ENCODE measurements at regions not wholly inside any gene's neighbourhood (a gene's known extent, or its start where the extent isn't known, plus 50 kb on each side); places are given as distances from the start of the nearest gene placed in this dataset.

GRCh38 chr1:104906141-104906540, 1156.4 kb downstream of the AMY1C start:
- Histone ChIP-seq H3K4me2 (replicated peaks; ENCODE audit: extremely low read depth, low read length, poor library complexity, severe bottlenecking) (no peak overlapping the region), H4K20me1 (ENCODE audit: insufficient read depth, low read length) (no peaks in the 10 kb centered on the region), H3K79me2 (ENCODE audit: insufficient read depth, low read length) (no peaks in the 10 kb centered on the region), H3K27ac (ENCODE audit: low read depth in 1 of 2, low read length in 2 of 2) (no peak overlapping the region), H3K36me3 (replicated peaks in 1 of 2; ENCODE audit: control insufficient read depth in 1 of 2, insufficient read depth in 2 of 2, low read length in 2 of 2) (no peaks in the 10 kb centered on the region), H3K9ac (ENCODE audit: insufficient read depth, low read length, poor library complexity, severe bottlenecking) (no peak overlapping the region), H2AFZ (ENCODE audit: insufficient read depth, low read depth, low read length, poor library complexity, severe bottlenecking) (no peak overlapping the region), H3K9me3 (replicated peaks in 1 of 2; ENCODE audit: control insufficient read depth in 1 of 2, insufficient read depth in 1 of 2, low read length in 2 of 2) (peaks cover 4 to 7% of the 10 kb centered on the region in 2 donors), H3K4me1 (ENCODE audit: control insufficient read depth in 1 of 2, insufficient read depth in 2 of 2, low read length in 2 of 2) (no peaks in the 10 kb centered on the region), H3K27me3 (ENCODE audit: control insufficient read depth in 2 of 2, insufficient read depth in 2 of 2, low read length in 2 of 2) (no peaks in the 10 kb centered on the region), H3K4me3 (replicated peaks in 1 of 3; ENCODE audit: low read depth in 2 of 3, low read length in 3 of 3) (no peak overlapping the region)
- Mint-ChIP-seq H3K27ac (no peak overlapping the region), H3K4me1 (no peaks in the 10 kb centered on the region), H3K9me3 (peaks cover 3 to 10% (median 4%) of the 10 kb centered on the region in 7 donors), H3K4me3 (no peak overlapping the region), H3K36me3 (no peaks in the 10 kb centered on the region), H3K27me3 (ENCODE audit: low read depth in 3 of 3) (no peaks in the 10 kb centered on the region)
- intact Hi-C loops (cut with micrococcal nuclease): no loop called here
- no peak for DNase-seq
- TF ChIP-seq CTCF (IDR thresholded peaks at IDR 0.05): no peak
- WGBS (ENCODE audit: insufficient coverage): no CpG with 5 or more reads among the region's 2 CpGs

GRCh38 chr1:104919188-104919587, 1169.5 kb downstream of the AMY1C start:
- no peaks in the 10 kb centered on the region for H4K20me1 ChIP-seq (ENCODE audit: insufficient read depth, low read length)
- no peaks in the 10 kb centered on the region for H3K36me3 Mint-ChIP-seq
- intact Hi-C loops (cut with micrococcal nuclease): no loop called here
- no peaks in the 10 kb centered on the region for H3K4me1 ChIP-seq (ENCODE audit: control insufficient read depth in 1 of 2, insufficient read depth in 2 of 2, low read length in 2 of 2)
- H3K4me1 Mint-ChIP-seq: no peaks in the 10 kb centered on the region
- DNase-seq: no peak
- H3K9ac ChIP-seq (ENCODE audit: insufficient read depth, low read length, poor library complexity, severe bottlenecking): no peak overlapping the region
- no CpG with 5 or more reads among the region's 1 CpG for WGBS (ENCODE audit: insufficient coverage)
- peaks cover 0 to 1% (median 0%) of the 10 kb centered on the region in 3 donors for H3K27me3 Mint-ChIP-seq (ENCODE audit: low read depth in 3 of 3)
- H3K9me3 Mint-ChIP-seq: peaks cover 2 to 8% (median 5%) of the 10 kb centered on the region in 7 donors
- H3K27ac Mint-ChIP-seq: no peak overlapping the region
- H3K4me3 Mint-ChIP-seq: no peak overlapping the region
- no peak overlapping the region for H2AFZ ChIP-seq (ENCODE audit: insufficient read depth, low read depth, low read length, poor library complexity, severe bottlenecking)
- no peaks in the 10 kb centered on the region for H3K36me3 ChIP-seq (replicated peaks in 1 of 2; ENCODE audit: control insufficient read depth in 1 of 2, insufficient read depth in 2 of 2, low read length in 2 of 2)
- peaks cover 0 to 4% of the 10 kb centered on the region in 2 donors for H3K9me3 ChIP-seq (replicated peaks in 1 of 2; ENCODE audit: control insufficient read depth in 1 of 2, insufficient read depth in 1 of 2, low read length in 2 of 2)
- no peak for TF ChIP-seq CTCF (IDR thresholded peaks at IDR 0.05)
- no peak overlapping the region for H3K4me2 ChIP-seq (replicated peaks; ENCODE audit: extremely low read depth, low read length, poor library complexity, severe bottlenecking)
- H3K4me3 ChIP-seq (replicated peaks in 1 of 3; ENCODE audit: low read depth in 2 of 3, low read length in 3 of 3): no peak overlapping the region
- H3K27ac ChIP-seq (ENCODE audit: low read depth in 1 of 2, low read length in 2 of 2): no peak overlapping the region
- H3K79me2 ChIP-seq (ENCODE audit: insufficient read depth, low read length): no peaks in the 10 kb centered on the region
- no peaks in the 10 kb centered on the region for H3K27me3 ChIP-seq (ENCODE audit: control insufficient read depth in 2 of 2, insufficient read depth in 2 of 2, low read length in 2 of 2)
